ENCODE measurements at regions not wholly inside any gene's neighbourhood (a gene's known extent, or its start where the extent isn't known, plus 50 kb on each side); places are given as distances from the start of the nearest gene placed in this dataset.
A peak's percentile ranks its signal among the peaks of the same experiment; 100 is the strongest.

DNA sequence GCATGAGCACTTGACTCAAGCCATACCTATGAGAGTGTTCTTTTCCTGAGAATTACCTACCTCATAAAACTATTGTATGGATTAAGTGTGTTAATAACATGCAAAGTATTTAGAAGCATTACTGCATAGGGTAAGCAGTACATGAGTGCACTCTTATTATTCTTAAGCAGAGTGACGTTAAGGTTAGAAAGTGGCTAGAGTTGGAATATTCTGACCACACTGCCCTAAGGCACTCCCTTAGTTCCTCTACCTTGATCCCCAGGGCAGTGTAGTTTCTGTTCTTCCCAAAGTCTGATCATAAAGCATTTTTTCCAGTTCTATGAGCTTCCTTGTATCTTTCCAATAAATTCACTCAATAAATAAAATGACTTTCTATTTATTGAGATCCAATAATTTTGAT, 189.2 kb downstream of the PCSK1 start:
- no peak for DNase-seq

DNA sequence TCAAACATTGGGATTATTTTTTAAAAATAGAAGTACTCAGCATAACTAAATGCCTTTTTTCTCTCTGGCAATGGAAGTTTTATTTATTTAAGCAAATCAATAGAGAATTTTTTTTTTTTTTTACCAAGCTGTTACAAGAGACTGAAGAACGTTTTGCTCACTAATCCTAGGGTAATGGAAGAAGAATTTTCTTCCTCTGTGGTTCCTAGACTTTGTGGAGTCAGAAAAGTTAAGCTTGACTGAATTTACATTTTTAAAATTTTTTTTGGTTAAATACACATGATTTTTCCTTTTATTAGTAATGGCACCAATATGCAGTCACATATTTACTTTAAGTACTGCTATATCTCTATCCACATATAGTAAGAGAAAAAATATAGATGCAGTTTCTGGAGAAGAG, 189.8 kb downstream of the PCSK1 start:
- DNase-seq, result peak; percentile 92

DNA sequence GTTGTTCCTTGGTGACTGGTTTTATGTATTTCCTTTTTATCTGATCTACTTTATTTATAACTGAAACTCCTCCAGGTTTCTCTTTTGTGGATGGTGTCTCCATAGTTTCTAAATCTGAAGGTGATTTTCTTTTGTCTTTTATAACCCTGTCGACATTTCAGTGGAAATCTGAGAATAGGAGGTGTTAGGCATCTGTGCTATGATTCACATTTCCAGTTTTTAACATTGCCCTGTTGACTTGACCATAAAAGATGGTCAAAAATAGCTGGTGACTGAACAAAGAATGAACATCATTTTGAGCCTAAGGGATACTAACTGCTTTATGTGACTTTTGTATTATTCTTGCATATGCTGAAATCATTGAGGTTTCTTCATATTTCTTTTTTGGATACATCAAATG, 190.5 kb downstream of the PCSK1 start:
- peak; percentile 68 for DNase-seq

DNA sequence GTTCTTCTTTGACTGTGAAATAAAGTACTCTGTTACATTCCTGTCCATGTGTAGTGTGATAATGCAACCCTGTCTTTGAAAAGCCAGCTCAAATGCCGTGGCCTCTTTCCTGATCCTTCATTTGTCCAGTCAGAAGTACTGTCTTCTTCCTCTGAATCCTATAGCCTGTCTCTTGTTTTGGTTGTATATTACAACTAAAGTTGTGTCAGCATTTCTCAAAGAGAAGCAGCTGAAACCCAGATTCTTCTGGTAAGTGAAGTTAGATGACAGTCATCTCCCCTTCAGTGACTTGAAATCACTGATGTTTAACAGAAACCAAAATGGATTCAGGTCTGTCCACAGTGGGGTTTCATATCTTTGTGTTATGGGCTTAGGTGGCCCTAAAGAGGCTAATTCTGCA, 196.2 kb downstream of the PCSK1 start:
- no peak for DNase-seq

DNA sequence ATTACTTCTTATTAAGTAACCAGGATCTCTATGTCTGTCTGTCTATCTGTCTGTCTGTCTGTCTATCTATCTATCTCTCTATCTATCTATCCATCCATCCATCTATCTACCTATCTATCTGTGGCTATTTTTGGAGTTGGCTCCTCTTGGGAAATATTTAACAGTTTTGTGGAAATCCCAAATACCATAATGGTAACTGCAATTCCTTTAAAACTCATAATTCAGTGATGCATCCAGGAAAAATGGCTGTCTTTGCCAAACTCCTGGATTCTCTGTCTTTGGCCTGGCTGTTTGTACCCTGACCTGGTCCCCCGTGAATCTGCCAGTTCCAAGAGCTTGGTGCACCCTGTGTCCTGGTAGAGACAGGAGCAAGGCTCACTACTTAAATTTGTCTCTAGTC, 197.0 kb downstream of the PCSK1 start:
- peak; percentile 77 for DNase-seq

DNA sequence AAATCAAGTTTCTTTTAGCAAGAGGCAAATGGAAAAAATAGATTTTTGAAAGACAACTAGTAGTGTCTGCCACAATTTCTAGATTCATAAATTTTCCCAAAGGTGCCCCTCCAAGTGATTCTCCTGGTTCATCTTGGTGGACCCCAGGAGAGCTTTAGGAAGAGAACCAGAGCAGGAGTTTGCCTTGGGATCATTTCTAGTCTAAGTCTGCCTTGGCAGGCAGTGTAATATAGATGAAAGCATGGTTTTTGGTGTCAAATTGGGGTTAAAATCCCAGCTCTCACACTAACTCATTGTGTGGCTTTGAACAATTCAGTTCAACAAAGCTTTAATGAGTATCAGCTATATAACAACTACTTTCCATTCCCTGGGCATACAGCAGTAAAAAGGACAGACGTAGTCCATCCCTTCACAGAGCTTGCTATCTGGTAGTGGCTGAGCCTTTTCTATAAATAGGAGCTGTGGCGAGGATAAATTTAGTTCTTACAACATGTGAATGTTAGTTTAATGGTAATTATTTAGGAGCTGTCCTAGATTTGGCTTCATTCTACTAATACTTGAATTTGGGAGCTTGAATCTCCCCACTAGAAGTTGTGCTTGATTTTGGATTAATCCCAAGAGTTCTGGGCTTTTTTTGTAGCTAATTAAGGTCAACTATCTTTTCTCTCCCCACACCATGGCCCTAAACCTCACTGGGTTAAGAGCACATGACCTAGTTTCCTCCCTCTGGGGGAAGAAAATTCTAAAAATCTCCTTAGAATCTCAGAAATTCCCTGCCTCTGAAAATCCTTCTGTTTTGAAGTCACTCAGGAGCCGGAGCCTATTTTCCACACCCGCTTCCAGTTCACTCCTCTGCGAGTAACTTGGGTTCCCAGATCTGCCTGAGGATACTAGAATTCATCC, 197.8 kb downstream of the PCSK1 start:
- DNase-seq, result peak; percentile 71

DNA sequence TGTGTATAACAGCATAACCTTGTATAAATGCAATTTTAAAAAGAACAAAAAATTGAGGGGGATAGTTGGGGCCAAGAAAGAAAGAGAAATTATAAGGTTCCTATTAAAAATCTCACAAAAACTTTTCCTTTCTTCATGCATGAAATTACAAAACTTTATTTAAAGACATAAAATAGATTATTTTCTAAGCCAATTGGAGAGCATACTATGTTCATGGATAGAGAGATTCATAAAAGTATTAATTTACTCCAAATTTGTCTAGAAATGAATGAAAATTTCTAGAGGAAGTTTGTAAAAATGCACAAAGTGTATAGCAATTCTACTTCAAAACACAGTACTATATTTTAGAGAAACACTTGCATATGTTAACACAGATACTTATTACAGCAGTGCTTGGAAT, 200.4 kb downstream of the PCSK1 start:
- no peak for DNase-seq

DNA sequence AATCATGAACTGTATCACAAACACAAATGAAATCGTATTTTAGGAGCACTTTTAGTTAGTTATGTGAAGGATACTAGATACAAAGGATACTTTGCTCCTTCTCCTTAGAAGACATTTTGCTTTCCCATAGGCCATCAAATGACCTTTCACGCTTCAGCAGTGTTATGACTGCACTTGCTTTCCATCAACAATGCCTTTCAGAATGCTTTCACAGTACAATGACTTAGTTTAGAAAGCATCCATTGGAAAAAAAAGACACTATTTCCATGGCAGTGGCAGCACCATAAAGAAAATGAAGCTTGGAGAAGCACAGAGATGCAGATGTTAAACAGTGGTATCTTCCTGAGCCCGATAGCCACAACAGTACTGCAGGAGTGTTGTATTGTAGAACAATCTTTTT, 203.9 kb downstream of the PCSK1 start:
- DNase-seq, result no peak

DNA sequence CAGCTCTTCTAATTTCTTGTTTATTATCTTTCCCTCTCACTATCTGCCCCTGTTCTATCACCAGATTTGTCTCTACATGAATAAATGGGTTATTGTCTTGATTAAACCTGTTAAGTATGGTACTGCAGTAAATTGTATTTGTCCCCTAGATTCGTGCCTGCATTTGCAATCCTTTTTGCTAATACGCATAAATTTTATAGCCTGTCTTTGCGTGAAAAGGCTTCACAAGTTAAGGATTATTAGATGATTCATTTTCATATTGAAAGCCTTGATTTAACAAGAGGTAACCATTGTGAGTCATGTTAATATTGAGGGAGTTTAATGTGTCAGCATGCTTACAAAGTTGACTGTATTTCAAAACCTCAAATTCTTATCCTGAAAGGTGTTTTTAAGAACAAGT, 204.6 kb downstream of the PCSK1 start:
- DNase-seq, result peak; percentile 70

DNA sequence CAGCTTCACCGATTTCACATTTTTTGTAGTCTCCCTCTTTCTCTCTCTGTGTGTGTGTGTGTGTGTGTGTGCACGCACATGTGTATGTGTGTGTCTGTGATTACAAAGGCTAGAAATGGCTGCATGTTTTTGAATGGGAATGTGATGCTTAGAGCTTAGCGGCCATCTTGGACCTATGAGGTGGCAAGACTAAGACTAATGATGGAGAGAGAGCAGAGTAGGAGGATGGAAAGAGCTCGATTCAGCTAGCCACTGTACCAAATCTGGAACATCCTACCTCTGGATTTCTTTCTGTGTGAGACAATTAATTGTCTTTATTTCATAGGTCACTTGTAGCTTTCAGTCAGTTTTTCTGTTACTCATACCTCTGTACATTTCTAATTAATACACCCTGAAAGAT, 205.1 kb downstream of the PCSK1 start:
- DNase-seq, result peak; percentile 18

DNA sequence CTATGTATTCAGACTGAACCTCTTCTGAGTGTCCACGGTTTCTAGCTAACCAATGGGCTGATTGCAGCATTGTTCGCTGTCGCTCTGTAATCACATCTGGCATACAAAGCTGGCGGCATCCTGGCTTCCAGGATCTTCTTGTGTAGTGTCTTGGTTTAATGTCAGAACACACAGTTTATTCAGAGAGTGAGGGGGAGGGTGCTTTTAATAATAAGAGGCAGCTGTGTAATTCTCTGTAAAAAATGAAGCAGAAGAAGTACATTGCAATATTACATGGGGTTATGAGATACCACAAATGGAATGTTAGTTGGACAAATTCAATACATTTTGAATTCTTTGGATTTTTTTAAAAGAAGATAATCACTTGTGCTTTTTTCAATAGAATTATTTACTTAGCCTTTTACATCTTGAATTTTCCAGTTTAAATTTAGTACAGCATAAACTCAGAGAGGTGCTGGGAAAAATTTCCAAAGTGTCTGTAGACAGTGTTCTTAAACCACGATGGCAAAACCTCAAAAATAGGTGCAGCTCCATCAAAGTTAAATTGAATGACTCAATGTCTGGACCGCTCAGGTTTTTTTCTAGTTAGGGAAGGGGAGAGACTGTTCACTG, 206.0 kb downstream of the PCSK1 start:
- DNase-seq, result peak; percentile 99

DNA sequence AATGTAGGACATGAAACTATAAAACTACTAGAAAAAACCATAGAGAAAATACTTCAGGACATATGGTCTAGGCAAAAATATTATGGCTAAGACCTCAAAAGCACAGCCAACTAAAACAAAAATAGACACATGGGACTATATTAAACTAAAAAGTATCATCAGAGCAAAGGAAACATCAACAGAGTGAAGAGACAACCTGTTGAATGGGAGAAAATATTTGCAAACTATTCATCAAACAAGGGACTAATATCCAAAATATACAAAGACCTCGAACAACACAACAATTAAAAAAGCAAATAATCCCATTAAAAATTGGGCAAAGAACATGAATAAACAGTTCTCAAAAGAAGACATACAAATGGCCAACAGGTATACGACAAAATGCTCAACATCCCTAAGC, 210.9 kb downstream of the PCSK1 start:
- DNase-seq, result no peak

DNA sequence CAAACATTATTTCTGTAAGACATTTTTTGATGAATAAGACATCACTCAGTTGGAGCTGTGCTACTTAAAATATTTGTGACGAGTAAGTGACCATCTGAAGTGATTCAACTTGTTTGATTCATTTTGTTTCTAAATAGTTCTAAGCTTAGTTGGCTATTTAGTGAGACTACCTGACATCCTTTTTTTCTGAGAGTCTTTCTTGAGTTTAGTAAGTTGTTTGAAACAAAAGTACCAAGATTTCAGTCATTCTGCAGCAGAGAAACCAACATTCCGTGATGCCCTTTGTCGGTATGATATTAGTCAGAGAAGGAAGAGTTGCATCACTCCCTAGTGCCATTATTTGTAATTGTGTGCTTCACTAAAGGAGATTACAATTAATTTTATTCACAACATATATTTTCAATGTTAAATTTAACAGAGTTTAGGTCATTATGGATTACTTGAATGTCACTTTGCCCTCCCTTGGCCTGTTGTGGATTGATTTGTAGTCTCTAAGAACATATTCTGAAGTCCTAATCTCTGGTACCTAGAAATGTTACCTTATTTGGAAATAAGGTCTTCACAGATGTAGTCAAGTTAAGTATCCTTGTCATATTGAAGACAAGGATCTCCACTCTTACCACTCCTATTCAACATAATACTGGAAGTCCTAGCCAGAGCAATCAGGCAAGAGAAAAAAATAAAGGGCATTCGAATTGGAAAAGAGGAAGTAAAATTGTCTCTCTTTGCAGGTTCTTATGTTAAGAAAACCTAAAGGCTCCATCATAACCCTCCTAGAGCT, 212.2 kb downstream of the PCSK1 start:
- DNase-seq, result peak; percentile 92

DNA sequence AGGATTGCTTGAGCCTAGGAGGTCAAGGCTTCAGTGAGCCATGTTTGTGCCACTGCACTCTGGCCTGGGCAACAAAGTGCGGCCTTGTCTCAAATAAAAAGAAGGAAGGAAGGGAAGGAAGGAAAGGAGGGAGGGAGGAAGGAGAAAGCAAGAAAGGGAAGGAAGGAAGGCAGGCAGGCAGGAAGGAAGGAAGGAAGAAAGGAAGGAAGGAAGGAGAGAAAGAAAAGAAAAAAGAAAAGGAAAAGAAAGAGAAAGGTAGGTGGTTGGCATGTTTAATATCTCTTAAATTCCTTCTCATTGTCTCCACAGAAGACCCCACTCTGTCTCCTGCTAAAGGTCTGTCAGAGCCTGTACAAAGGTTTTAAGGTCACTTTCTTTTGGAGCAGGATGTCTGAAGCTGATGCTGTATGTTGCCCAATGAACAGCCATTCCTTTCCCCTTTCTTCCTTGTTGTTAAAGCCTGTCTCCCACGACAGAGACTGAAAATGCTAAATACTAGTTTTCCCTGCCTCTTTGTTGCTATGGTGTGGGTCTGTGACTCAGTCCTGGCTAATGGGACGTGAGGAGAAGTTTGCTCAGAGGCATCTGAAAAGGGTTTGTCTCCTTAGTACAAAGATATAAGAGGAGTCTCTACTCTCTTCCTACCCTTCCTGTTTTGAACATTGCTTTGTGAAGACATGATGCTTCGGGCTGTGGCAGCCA, 213.3 kb downstream of the PCSK1 start:
- peak; percentile 94 for DNase-seq

DNA sequence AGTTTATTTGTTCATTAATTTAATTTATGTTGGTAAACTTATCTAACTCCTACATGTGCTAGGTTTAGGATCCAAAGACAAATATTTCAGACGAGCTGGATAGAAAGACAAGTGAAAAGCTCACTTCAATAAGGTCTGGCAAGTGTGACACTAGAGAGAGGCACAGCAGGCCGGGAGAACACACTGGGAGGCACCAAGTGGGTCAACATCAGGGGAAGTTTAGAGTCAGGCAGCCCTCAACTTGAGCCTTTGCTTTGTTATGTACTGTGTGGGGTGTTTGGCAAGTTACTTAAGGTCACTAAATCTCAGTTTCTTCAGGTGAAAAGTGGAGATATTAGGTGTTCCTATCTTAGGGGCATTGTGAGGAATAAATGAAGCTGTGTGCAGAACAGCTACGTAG, 214.4 kb downstream of the PCSK1 start:
- DNase-seq, result no peak

DNA sequence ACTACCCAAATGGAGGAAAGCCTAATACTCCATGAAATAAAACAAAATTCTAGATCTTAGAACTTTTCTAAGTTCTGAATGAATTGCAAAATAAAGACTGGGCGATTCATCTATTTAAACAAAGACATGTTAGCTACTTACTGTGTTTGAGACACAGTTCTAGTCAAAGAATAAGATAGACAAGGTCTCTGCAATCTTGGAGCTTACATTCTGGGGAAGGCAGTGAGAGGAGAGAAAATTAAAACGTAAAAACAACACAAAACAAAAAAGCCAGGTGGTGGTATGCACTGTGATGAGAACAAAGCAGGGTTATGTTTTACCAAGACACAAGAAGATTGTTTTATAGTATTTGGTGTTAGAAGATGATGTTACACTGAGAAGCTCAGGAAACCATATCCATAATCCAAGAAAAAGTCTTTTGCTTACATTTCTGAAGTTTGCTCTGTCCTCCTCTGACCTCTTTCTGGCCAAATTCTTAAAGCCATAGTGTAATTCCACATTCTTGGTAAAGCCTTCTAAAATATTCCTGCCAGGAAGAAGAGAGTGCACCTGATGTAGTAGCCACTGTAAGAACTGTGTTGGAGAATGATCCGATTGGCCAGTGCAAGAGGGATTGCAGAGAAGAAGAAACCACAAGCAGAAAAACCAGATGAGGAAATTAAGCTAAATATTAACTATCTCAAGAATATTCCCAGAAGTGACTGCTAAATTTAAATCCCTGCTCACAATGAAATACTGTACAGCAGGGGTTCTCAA, 218.4 kb downstream of the PCSK1 start:
- peak; percentile 14 for DNase-seq

DNA sequence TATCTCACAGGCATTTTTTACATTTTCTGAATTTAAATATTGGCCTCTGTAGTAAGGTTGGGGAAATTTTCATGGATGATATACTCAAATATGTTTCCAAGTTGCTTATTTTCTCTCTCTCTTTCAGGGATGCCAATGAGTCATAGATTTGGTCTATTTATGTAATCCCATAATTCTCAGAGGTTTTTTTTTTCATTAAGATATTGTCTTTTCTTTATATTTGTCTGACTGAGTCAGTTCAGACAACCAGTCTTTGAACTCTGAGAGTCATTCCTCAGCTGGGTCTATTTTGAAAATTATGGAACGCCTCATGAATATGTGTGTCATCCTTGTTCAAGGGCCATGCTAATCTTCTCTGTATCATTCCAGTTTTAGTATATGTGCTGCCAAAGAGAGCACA, 223.2 kb downstream of the PCSK1 start:
- peak; percentile 94 for DNase-seq

DNA sequence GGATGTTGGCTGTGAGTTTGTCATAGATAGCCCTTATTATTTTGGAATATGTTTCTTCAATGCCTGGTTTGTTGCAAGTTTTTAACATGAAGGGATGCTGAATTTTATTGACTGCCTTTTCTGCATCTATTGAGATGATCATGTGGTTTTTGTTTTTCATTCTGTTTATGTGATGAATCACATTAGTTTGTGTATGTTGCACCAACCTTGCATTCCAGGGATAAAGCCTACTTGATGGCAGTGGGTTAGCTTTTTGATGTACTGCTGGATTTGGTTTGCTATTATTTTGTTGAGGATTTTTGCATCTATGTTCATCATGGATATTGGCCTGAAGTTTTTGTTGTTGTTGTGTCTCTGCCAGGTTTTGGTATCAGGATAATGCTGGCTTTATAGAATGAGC, 225.6 kb downstream of the PCSK1 start:
- DNase-seq, result no peak

DNA sequence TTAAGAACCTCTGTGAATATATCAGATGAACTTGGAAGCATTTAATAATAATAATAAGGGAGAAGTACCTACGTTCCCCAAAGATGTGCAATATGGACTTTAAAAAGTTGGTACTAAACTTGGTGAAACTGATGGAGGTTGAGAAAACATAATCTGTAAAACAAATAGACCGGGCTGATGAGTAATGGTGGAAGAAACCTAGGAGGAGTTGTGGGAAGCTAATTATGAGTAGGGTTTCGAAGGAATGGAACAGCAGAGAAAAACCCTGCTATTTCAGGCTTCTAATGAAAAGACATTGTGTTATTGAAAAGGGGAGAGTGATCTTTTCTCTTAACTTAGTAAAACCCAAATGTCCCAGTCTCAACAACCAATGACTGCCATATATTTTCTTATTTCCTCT, 229.3 kb downstream of the PCSK1 start:
- DNase-seq, result peak; percentile 60

DNA sequence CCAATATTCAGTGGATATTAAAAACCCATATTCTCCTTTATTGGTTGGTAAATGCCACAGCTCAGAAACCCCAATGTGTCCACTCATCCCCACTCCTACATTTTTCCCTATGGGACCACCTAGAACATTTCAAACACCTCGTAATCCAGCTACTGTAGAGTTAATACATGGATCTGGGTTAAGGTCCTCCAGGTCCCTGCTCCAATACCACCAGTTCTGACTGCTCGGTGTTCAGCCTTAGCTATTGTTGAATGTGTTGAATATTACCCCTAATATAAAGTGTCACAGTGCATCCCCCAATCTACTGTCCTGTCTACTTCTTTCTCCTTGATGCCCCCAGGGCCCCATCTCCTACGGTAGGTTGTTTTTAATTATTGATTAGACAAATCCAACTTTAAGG, 231.5 kb downstream of the PCSK1 start:
- DNase-seq, result no peak

DNA sequence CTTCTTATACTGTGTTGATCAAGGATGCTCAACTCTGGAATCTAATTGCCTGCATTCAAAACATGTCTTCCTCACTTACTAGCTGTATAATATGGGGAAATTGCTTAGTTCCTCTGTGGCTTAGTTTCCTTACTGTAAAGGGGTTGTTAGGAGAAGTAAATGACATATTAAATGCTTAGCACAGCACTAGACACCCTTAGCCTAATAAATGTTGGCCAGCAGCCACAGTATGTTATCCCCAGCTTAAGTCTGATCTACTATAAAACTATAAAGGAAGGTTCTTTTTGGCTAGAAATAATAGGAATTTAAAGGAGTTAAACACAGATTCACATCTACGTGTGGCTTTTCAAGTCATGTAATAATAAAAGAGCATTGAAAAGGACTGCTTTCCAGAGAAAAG, 232.4 kb downstream of the PCSK1 start:
- no peak for DNase-seq

DNA sequence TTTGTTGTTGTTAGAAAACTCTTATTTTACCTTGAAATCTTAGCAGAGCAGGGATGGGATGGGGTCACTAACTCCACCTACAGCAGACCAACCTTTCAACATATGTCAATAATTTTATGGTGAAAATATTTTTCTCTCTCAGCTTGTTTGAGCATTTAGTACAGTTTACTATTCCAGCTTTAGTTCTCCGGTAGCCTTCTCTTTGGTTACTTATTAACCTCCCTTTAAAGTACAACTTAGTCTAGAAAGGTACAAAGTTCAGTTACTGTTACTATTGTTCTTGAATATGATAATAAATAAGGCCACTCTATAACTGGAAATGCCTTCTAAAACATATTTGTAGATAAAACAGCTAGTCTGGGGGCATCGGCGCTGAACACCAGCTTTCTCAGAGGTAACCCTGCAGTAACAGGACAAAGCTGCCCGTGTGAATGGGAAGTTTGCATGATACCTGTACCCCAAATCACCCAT, 233.3 kb downstream of the PCSK1 start:
- no peak for DNase-seq

Measured in fibroblast of skin of right biceps (primary cell).